K562 (cell line): ENCODE measurements at regions not wholly inside any gene's neighbourhood (a gene's known extent, or its start where the extent isn't known, plus 50 kb on each side); places are given as distances from the start of the nearest gene placed in this dataset.

Source experiments
- ATAC-seq: fragments of 200-7000 bp; cut with Tn5 transposase; 3 replicates; pipeline ENCODE4 v1.9.1; 2020; ENCODE audit warnings: moderate library complexity
- BruUV-seq: library from RNA; stranded (reverse); fragments of 400-500 nt; replicated peaks from 2 replicates; lab custom pipeline; 2021; lab: Mats Ljungman, UMichigan
- CTCF ChIA-PET: fragments of 300-600 bp; formaldehyde crosslinking; extraction: SDS; loops from one replicate; lab custom pipeline; 2021; ENCODE audit warnings: low intra/inter-chr PET ratio; lab: Yijun Ruan, JAX
- POLR2A ChIA-PET: fragments of 300-600, 350-650 bp; sonication (Branson Sonifier 250); formaldehyde crosslinking; extraction: SDS; loops from one replicate; lab custom pipeline; 2021; ENCODE audit warnings: antibody characterized with exemption, inconsistent platforms; lab: Yijun Ruan, JAX
- DNase-seq, 4 experiments: peaks; one replicate each; pipeline versions ENCODE4 v3.0.0 to v3.0.0-alpha.2; 2011 to 2018; ENCODE audit warnings: low spot score in 3 of 4, mixed read lengths in 3 of 4; ENCODE audit errors: extremely low read depth in 1 of 4
- FAIRE-seq: peaks from 2 replicates; lab custom pipeline; 2011; peaks lifted over from hg19 to GRCh38; lab: Jason Lieb, UNC
- H2AFZ ChIP-seq: 2 replicates; pipeline ENCODE4 v1.6.0; 2011; ENCODE audit warnings: low read depth, low read length, control low read depth, inconsistent platforms
- H3K27ac ChIP-seq: fragments of 200-600 bp; 3 replicates; pipeline ENCODE4 v1.8.0; 2011; ENCODE audit warnings: low read depth, mild to moderate bottlenecking, control low read depth, inconsistent platforms, low read length, moderate library complexity, mixed read lengths; ENCODE audit errors: extremely low read depth
- H3K27me3 ChIP-seq, 2 experiments: fragments of 300-600 bp in 1 of 2; 2 replicates in 1 of 2; 3 replicates in 1 of 2; pipeline versions ENCODE4 v1.6.0 to v1.8.0; 2011; ENCODE audit warnings: inconsistent platforms in 2 of 2, low read length in 2 of 2, mild to moderate bottlenecking in 1 of 2, mixed read lengths in 1 of 2, moderate library complexity in 1 of 2; ENCODE audit not compliant: control insufficient read depth in 2 of 2, insufficient read depth in 2 of 2
- H3K36me3 ChIP-seq: fragments of 300-600 bp; 3 replicates; pipeline ENCODE4 v1.8.0; 2011; ENCODE audit warnings: mild to moderate bottlenecking, low read length, inconsistent platforms; ENCODE audit not compliant: control insufficient read depth, insufficient read depth
- H3K4me1 ChIP-seq, 2 experiments: fragments of 200-600 bp in 1 of 2; replicated peaks in 1 of 2; 2 replicates in 1 of 2; 3 replicates in 1 of 2; pipeline versions ENCODE4 v1.5.1 to v1.8.0; 2011; ENCODE audit warnings: inconsistent platforms in 2 of 2, low read length in 2 of 2, mild to moderate bottlenecking in 1 of 2, mixed read lengths in 1 of 2, moderate library complexity in 1 of 2; ENCODE audit not compliant: control insufficient read depth in 2 of 2, insufficient read depth in 2 of 2
- H3K4me2 ChIP-seq: 2 replicates; pipeline ENCODE4 v1.6.1; 2011; ENCODE audit warnings: low read length, control low read depth, inconsistent platforms, mixed read lengths; ENCODE audit not compliant: insufficient read depth
- H3K4me3 ChIP-seq: fragments of 200-600 bp; sonication (generic), shearing (Covaris generic); 2 replicates; pipeline ENCODE4 v1.5.1; 2016; ENCODE audit warnings: control low read depth, inconsistent platforms
- H3K79me2 ChIP-seq: fragments of 200-600 bp; 3 replicates; pipeline ENCODE4 v1.8.0; 2011; ENCODE audit warnings: low read length, inconsistent platforms; ENCODE audit not compliant: control insufficient read depth, insufficient read depth
- H3K9ac ChIP-seq, 2 experiments: 2 replicates each; pipeline versions ENCODE4 v1.6.0 to v1.6.1; 2011; ENCODE audit warnings: low read depth in 2 of 2, low read length in 2 of 2, control low read depth in 1 of 2, inconsistent platforms in 1 of 2, mild to moderate bottlenecking in 1 of 2, mixed read lengths in 1 of 2; ENCODE audit not compliant: insufficient read depth in 1 of 2
- H3K9me1 ChIP-seq: one replicate; pipeline ENCODE4 v1.6.0; 2011; ENCODE audit warnings: inconsistent platforms, mild to moderate bottlenecking, low read length, moderate library complexity; ENCODE audit not compliant: control insufficient read depth, insufficient read depth
- H3K9me3 ChIP-seq: replicated peaks from 2 replicates; pipeline ENCODE4 v1.5.1; 2011; ENCODE audit warnings: low read depth, low read length, inconsistent platforms; ENCODE audit not compliant: control insufficient read depth, insufficient read depth
- H4K20me1 ChIP-seq: replicated peaks from 2 replicates; pipeline ENCODE4 v1.6.1; 2011; ENCODE audit warnings: low read length, inconsistent platforms, mixed read lengths; ENCODE audit not compliant: control insufficient read depth, insufficient read depth
- CBX2 ChIP-seq: fragments of 200-600 bp; sonication (generic); IDR thresholded peaks from one replicate; pipeline ENCODE4 v1.6.1; 2012; ENCODE audit warnings: mild to moderate bottlenecking, low read length, inconsistent platforms; ENCODE audit not compliant: insufficient read depth, poor library complexity, severe bottlenecking
- ELK1 ChIP-seq: sonication (generic); formaldehyde crosslinking; IDR thresholded peaks from 2 replicates; pipeline ENCODE4 v1.8.1; 2022; ENCODE audit warnings: missing genetic modification reagents
- GABPB2 ChIP-seq: fragments of 250-450 bp; sonication (Bioruptor Pico); conservative IDR thresholded peaks from 2 replicates; pipeline ENCODE4 v1.5.1; 2021; ENCODE audit warnings: mild to moderate bottlenecking
- SIN3A ChIP-seq, 2 experiments: fragments of 150-350 bp in 1 of 2; IDR thresholded peaks; 2 replicates each; pipeline ENCODE4 v1.6.1; 2011 to 2016; ENCODE audit warnings: borderline replicate concordance in 2 of 2, low read depth in 2 of 2, low read length in 2 of 2, mild to moderate bottlenecking in 2 of 2, moderate library complexity in 2 of 2; ENCODE audit not compliant: control insufficient read depth in 1 of 2
- SRSF7 ChIP-seq: fragments of 200-400 bp; formaldehyde crosslinking; optimal IDR thresholded peaks from 2 replicates; pipeline ENCODE3; 2017; ENCODE audit warnings: mild to moderate bottlenecking, low read depth, low read length
- THRB ChIP-seq: fragments of 450-650 bp; formaldehyde crosslinking; conservative IDR thresholded peaks from 2 replicates; pipeline ENCODE4 v1.4.0; 2022; ENCODE audit warnings: mild to moderate bottlenecking, missing genetic modification characterization
- ZNF707 ChIP-seq: fragments of 250-450 bp; sonication (Bioruptor Pico); conservative IDR thresholded peaks from 2 replicates; pipeline ENCODE4 v1.8.0; 2022; ENCODE audit warnings: inconsistent platforms, mild to moderate bottlenecking, moderate library complexity
- WGBS: fragments of 100-300 bp; shearing (Covaris generic); methylation state at CpG from one replicate; pipeline ENCODE4 v1.1.6; 2016; ENCODE audit warnings: low coverage, mixed read lengths; ENCODE audit not compliant: insufficient coverage; ENCODE audit errors: missing lambda C conversion rate; 5-methylcytosine and 5-hydroxymethylcytosine counted together
- in situ Hi-C: fragments of 300-500 bp; cut with MboI; formaldehyde crosslinking; loops from 4 replicates; pipeline ENCODE4 v1.15.0; 2018; ENCODE audit warnings: inconsistent platforms, mixed read lengths
- intact Hi-C: fragments of 100-400 bp; cut with micrococcal nuclease; formaldehyde crosslinking; loops from 2 replicates; pipeline ENCODE4 v1.14.2; 2022

GRCh38 chr5:74099538-74100267 lies 473.7 kb downstream of the ARHGEF28 start:
- Histone ChIP-seq H3K36me3 (no peaks in the 10 kb centered on the region), H3K9me1 (no peaks in the 10 kb centered on the region), H3K9me3 (no peaks in the 10 kb centered on the region), H4K20me1 (no peaks in the 10 kb centered on the region), H3K79me2 (no peaks in the 10 kb centered on the region), H3K4me2 (no peak overlapping the region), H3K9ac (no peak overlapping the region), H3K27me3 (no peaks in the 10 kb centered on the region), H2AFZ (no peak overlapping the region), H3K27ac (no peak overlapping the region), H3K4me3 (no peak overlapping the region), H3K4me1 (no peaks in the 10 kb centered on the region)
- no TSS peak for BruUV-seq
- intact Hi-C loops (no loop called here), in situ Hi-C loops (no loop called here)
- FAIRE-seq (no peak), ATAC-seq (no peak), DNase-seq (no peak)
- ChIA-PET CTCF (no interaction called here), POLR2A (no interaction called here)
- TF ChIP-seq ELK1 (CRISPR knock-in tag) = no peak
- TF ChIP-seq SRSF7 = no peak
- TF ChIP-seq THRB (CRISPR knock-in tag) = no peak
- no peak for TF ChIP-seq SIN3A (IDR thresholded peaks at IDR 0.05; ENCODE audit: borderline replicate concordance in 2 of 2, control insufficient read depth in 1 of 2, low read depth in 2 of 2, low read length in 2 of 2)
- TF ChIP-seq CBX2 = no peak
- no peak for TF ChIP-seq GABPB2 (CRISPR knock-in tag)
- TF ChIP-seq ZNF707 (CRISPR knock-in tag) = peak; percentile 88
- 0% methylated on average over 3 of the region's 3 CpGs for WGBS
